Posterior vena cava (tissue), 2 donors: ENCODE measurements at regions not wholly inside any gene's neighbourhood (a gene's known extent, or its start where the extent isn't known, plus 50 kb on each side); places are given as distances from the start of the nearest gene placed in this dataset.
"Not testable (repeated sequence)": the region's sequence is repeated elsewhere in the genome, so short reads cannot be mapped to it uniquely, and the experiment has no call there.

Source experiments
- DNase-seq: peaks from one replicate; pipeline ENCODE4 v3.0.0-alpha.2; 2020; ENCODE audit warnings: low spot score
- intact Hi-C, 2 donors: fragments of 100-400 bp; cut with DNase I; formaldehyde crosslinking; loops; one replicate each; pipeline versions ENCODE4 v1.14.1 to v1.14.2; 2022 to 2023
- donor health status: DM: yes; HTN: yes; CAD: no.
- donor health status: DM: yes; HTN: yes; CAD: no.

- DNase-seq, intact Hi-C loops: not testable (repeated sequence)
These were observed 60.0 kb upstream of the GPC3 start for GRCh38 chrX:134045372-134045771.

GRCh38 chrX:134067107-134067506 lies 81.7 kb upstream of the GPC3 start:
- intact Hi-C loops, DNase-seq: not testable (repeated sequence)

- DNase-seq, intact Hi-C loops: not testable (repeated sequence)
These were observed 86.5 kb upstream of the GPC3 start for GRCh38 chrX:134071899-134072298.

- intact Hi-C loops: no loop called here
- no peak for DNase-seq
These were observed 87.9 kb upstream of the GPC3 start for GRCh38 chrX:134073341-134073740.

GRCh38 chrX:134074151-134074550 lies 88.8 kb upstream of the GPC3 start:
- intact Hi-C loops: no loop called here
- DNase-seq: no peak

GRCh38 chrX:134075894-134076718 lies 90.7 kb upstream of the GPC3 start:
- no peak for DNase-seq
- intact Hi-C loops: no loop called here

- no peak for DNase-seq
- intact Hi-C loops: no loop called here
These were observed 110.0 kb upstream of the GPC3 start for GRCh38 chrX:134095366-134095765.

- intact Hi-C loops: no loop called here
- DNase-seq: no peak
These were observed 116.2 kb upstream of the GPC3 start for GRCh38 chrX:134101636-134102035.

- intact Hi-C loops: no loop called here
These were observed 121.7 kb upstream of the CCDC160 start for GRCh38 chrX:134115270-134115669.

GRCh38 chrX:134137341-134137740 lies 99.6 kb upstream of the CCDC160 start:
- intact Hi-C loops: no loop called here
- no peak for DNase-seq

More at GRCh38 chrX:134115270-134115669, 121.7 kb upstream of the CCDC160 start:
- DNase-seq: no peak

GRCh38 chrX:134139090-134139489 lies 97.9 kb upstream of the CCDC160 start:
- intact Hi-C loops: no loop called here

GRCh38 chrX:134144231-134144630 lies 92.8 kb upstream of the CCDC160 start:
- intact Hi-C loops: no loop called here
- no peak for DNase-seq

More at GRCh38 chrX:134139090-134139489, 97.9 kb upstream of the CCDC160 start:
- DNase-seq: no peak

- no peak for DNase-seq
These were observed 90.5 kb upstream of the CCDC160 start for GRCh38 chrX:134146493-134146892.

GRCh38 chrX:134148172-134148692 lies 88.8 kb upstream of the CCDC160 start:
- intact Hi-C loops: no loop called here
- no peak for DNase-seq

More at GRCh38 chrX:134146493-134146892, 90.5 kb upstream of the CCDC160 start:
- intact Hi-C loops: no loop called here

GRCh38 chrX:134158821-134159512 lies 78.0 kb upstream of the CCDC160 start:
- DNase-seq: no peak
- intact Hi-C loops: no loop called here

- DNase-seq: no peak
- intact Hi-C loops: no loop called here
These were observed 75.8 kb upstream of the CCDC160 start for GRCh38 chrX:134161162-134161561.

GRCh38 chrX:134162032-134162431 lies 75.0 kb upstream of the CCDC160 start:
- intact Hi-C loops: no loop called here
- no peak for DNase-seq

- DNase-seq: no peak
These were observed 73.1 kb upstream of the CCDC160 start for GRCh38 chrX:134163836-134164235.

GRCh38 chrX:134167591-134168203 lies 69.3 kb upstream of the CCDC160 start:
- intact Hi-C loops: loop anchor here in 1 of 2 donors (5.0 kb wide), 1 partner anchor 635 kb away; no protein-coding TSS in a partner anchor

More at GRCh38 chrX:134163836-134164235, 73.1 kb upstream of the CCDC160 start:
- intact Hi-C loops: no loop called here

More at GRCh38 chrX:134167591-134168203, 69.3 kb upstream of the CCDC160 start:
- no peak for DNase-seq
